GM19372 (cell line): ENCODE measurements at regions not wholly inside any gene's neighbourhood (a gene's known extent, or its start where the extent isn't known, plus 50 kb on each side); places are given as distances from the start of the nearest gene placed in this dataset.
"Not testable (repeated sequence)": the region's sequence is repeated elsewhere in the genome, so short reads cannot be mapped to it uniquely, and the experiment has no call there.

ENCODE experiments used
- ATAC-seq: cut with Tn5 transposase; IDR thresholded peaks from one replicate; pipeline ENCODE4 v1.9.1; 2021; ENCODE audit warnings: mild to moderate bottlenecking, low read depth, moderate library complexity; ENCODE audit not compliant: unreplicated experiment

DNA sequence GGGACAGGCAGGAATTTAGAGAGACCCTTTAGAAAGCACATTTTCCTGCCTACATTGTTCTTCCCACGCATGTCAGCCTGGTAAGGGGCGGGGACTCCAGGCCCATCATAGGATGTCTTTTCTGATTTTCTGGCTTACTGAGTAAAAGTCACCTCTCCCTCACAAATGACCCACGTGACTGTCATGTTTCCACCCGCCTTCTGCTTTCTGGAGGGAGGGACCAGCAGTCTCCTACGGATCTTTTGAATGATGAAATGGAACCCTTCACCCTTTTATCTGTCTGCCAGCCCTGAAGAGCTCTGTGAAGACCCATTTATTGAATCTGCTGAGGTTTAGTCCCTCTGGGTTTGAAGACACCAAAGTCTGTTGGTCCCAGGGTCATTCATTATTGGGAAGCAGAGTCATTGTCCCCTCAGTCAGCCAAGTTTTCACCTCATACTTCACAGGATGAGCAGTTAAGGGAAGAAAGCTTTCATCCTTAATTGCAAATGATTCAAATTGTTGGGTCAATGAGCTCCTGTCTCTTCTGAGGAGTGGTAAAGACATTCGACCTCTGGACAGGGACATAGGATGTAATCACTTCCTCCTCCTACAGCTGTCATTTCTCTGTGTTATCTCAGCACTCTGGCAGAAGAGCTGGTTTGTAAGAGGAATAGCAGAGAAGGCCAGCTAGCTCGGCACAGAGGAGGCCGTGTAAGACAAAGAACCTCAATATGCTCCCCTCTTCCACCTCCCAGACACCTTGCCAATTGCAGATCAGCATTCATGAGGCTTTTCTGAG is 446.1 kb downstream of the HS3ST3B1 start:
- no peak for ATAC-seq

DNA sequence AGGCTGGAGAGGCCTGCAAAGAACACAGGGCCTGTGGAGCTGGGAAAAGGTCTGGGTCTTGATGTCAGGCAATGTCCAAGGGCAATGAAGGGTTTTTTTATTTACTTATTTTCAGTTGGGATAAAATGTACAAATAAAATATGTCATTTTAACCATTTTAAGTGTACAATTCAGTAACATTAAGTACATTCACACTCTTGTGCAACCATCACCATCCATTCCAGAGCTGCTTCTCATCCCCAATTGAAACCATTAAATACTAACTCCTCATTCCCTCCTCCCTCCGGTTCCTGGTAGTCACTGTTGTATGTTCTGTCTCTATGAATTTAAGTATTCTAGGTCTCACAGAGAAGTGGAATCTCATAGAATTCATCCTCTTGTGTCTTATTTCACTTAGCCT is 444.7 kb downstream of the HS3ST3B1 start:
- no peak for ATAC-seq

- peak; percentile 46 for ATAC-seq
These were observed 444.0 kb downstream of the HS3ST3B1 start for GRCh38 chr17:14744761-14745473.

GRCh38 chr17:14741491-14741890 is 440.6 kb downstream of the HS3ST3B1 start:
- no peak for ATAC-seq

DNA sequence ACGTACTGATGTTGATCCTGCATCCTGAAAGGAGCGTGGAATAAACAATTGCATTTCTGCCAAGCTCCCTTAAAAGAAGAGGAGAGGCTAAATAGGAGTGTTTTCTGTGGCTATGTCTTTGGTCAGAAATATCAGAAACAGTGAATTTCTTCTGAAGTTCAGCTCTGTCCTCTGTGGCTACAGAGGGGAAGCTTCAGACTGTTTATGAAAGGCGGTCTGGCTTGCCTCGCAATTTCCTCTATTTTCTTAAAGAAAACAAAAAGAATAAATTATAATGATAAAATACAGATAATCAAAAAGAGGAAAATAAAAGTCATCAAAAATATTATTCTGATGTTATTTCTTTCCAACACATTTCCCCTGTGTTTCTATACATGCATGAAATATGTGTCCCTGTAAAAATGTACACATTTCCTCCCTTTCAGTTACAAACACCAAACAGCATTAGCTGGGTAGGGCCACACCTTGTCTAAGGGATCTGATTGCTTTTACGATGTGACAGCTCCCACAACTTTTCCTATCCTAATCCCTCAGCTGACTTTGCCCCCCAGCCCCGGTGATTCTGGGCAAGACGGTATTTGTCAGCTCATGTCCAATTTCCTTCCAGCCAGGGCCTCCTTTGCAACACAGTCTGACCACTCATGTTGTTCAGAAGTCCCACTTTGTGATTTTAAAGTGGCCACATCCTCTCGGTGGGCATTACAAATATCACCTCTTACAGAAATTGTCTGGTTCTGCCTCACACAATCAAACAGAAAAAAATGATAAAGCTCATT is 439.0 kb downstream of the HS3ST3B1 start:
- no peak for ATAC-seq

- no peak for ATAC-seq
These were observed 437.7 kb downstream of the HS3ST3B1 start for GRCh38 chr17:14738652-14738988.

- peak; percentile 69 for ATAC-seq
These were observed 437.2 kb downstream of the HS3ST3B1 start for GRCh38 chr17:14737984-14738651.

- no peak for ATAC-seq
These were observed 435.8 kb downstream of the HS3ST3B1 start for GRCh38 chr17:14736631-14737030.

DNA sequence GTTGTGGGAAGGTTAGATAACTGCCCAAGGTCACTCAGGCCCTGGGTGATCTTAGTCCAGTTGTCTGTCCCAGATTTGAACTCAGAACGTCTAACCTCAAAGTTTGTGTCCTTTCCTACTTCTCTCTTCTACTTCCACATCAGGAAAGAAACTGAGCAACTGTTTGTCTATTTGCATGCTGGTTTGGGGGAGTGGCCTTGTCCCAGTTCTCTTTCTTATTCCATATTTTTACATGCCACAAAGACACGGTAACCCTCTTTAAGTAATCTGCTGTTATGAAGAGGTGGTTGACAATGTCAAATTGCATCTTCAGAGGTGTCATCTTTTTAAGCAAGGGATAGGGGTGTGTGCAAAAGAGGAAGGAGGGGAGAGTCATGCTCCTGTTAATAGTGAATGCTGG is 432.5 kb downstream of the HS3ST3B1 start:
- ATAC-seq, result no peak

- ATAC-seq, result no peak
These were observed 431.3 kb downstream of the HS3ST3B1 start for GRCh38 chr17:14732211-14732610.

- ATAC-seq, result no peak
These were observed 430.7 kb downstream of the HS3ST3B1 start for GRCh38 chr17:14731591-14731990.

- no peak for ATAC-seq
These were observed 429.9 kb downstream of the HS3ST3B1 start for GRCh38 chr17:14730821-14731220.

DNA sequence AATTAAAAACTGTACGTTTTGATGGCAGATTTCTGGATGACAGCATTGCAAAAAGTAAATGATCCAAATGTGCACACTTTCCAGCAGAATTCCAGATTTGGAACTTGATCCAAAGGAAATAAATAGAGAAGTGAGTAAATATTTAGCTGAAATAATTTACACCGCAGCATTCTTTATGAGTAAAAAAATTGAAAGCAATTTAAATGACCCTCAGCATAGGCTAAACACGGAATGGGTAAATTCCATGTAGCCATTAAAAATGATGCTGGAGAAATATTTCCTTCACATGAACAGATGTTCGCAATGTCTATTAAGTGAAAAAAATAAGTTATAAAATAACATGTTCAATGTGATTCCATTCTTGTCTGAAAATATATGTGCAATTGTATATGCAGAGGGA is 424.8 kb downstream of the HS3ST3B1 start:
- ATAC-seq, result no peak

DNA sequence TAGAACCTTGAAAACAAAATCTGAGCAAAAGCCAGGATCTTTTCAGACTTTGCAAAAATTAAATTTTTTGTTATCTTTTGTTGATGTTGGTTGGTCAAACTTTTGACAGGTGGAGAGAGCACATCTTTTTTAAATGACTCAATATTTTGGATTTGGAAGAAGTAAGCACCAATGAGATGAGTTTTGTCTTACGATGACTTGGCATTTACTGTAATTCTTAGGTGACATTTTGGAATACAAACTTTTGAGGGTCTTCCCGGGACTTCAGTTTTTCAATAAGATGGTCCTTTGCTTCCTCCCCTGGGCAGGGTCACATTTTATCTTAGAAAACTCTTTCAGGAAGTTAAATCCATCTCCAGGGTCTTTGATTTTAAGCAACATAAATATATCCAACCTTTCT is 423.9 kb downstream of the HS3ST3B1 start:
- ATAC-seq, result no peak

GRCh38 chr17:14723349-14723748 is 422.5 kb downstream of the HS3ST3B1 start:
- ATAC-seq, result not testable (repeated sequence)

DNA sequence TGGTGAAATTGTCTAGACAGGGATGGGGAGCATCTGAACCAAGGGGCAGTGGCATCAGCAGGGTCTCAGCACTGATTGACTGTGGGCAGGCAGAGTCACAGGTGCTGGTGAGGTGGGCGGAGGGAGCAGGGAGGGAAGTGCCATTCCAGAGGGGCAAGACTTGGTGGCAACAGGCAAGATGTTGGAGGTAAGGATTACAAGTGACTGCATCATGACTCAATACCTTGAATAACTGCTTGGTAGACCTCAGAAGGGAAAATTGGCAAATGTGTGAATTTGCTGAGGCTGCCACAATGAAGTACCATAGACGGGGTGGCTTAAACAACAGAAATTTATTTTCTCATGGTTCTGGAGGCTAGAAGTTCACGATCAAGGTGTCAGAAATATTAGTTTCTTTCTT is 419.1 kb downstream of the HS3ST3B1 start:
- no peak for ATAC-seq

DNA sequence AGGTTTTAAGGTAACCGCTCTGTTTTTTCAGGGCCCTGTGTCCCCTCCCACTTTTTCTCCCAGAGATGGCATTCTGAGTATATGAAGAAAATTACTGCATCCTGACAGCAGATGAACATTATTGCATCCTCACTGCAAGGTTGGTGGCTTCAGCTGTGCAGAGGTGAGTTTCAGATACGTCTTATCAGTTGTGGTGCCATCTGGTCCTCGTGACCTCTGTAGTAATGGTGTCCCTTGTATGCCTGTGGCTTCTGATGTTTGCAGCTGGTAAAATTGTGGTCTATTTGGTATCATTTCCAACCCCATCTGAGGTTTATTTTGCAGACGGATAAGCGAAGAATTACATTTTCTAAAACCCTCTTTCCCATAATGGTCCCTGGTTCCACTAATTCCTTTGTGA is 417.0 kb downstream of the HS3ST3B1 start:
- no peak for ATAC-seq

- ATAC-seq, result no peak
These were observed 414.7 kb downstream of the HS3ST3B1 start for GRCh38 chr17:14715561-14715960.

GRCh38 chr17:14712611-14713021 is 411.7 kb downstream of the HS3ST3B1 start:
- ATAC-seq, result no peak

DNA sequence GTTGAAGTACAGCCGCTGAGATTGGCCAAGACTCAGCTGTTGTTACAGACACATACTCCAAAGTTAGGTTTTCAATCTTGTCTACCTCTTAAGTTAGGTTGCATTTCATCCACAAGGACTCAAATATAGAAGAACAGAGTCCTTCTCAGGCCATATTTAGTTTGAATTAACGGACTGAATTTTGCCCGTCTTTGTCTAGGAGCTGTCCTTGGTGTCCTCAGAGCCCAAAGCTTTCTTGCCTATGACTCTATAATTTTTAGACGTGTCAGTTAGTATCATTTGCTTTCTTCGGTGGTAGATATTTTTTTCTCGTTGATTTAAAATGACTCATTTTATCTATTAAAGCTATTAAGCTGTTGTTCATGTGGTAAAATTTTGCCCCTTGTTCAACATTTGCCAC is 403.2 kb downstream of the HS3ST3B1 start:
- no peak for ATAC-seq

DNA sequence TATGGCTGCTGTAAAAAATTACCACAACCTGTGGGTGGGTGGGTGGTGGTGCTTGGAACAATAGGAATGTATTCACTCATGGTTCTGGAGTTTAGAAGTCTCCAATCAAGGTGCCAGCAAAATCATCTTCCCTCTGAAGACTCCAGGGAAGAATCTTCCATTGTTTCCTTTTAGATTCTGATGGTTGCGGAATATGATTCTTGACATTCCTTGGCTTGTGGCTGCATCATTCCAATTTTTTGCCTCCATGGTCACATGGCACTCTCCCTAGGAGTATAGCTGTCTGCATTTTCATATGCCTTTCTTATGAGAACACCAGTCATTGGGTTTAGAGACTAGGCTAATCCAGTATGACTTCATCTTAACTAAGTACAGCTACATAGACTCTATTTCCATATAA is 401.0 kb downstream of the HS3ST3B1 start:
- ATAC-seq, result no peak
